ENCODE measurements at regions not wholly inside any gene's neighbourhood (a gene's known extent, or its start where the extent isn't known, plus 50 kb on each side); places are given as distances from the start of the nearest gene placed in this dataset.

DNA sequence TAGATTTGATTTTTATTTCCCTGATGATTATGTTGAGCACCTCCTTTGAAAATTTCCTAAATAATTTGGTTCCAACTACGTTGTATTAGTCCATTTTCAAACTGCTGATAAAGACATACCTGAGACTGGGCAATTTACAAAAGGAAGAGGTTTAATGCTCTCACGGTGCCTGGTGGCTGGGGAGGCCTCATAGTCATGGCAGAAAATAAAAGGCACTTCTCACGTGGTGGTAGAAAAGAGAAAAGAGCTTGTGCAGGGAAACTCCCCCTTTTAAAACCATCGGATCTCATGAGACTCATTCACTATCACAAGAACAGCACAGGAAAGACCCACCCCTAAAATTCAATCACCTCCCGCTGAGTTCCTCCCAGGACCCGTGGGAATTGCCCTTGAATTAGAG, 372.3 kb downstream of the RPL10L start:
- FAIRE-seq = no peak

DNA sequence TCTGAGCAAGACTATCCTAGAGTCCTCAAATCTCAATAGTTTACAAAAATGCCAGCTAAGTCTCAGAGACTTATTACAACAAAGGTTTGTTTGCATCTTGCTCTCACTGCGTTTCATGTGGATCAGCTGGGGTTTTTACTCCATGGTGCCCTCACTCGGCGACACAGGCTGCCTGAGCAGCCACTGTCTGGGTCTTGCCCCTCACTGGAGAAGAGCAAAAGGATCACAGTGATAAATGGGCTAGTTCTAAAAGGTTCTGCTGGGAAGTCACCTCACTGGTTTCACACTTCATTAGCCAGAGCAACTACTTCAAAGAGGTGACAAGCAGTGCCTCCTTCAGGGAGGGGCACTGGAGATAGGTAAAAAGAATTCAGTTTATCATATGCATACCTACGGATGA, 392.0 kb downstream of the RPL10L start:
- no peak for FAIRE-seq

DNA sequence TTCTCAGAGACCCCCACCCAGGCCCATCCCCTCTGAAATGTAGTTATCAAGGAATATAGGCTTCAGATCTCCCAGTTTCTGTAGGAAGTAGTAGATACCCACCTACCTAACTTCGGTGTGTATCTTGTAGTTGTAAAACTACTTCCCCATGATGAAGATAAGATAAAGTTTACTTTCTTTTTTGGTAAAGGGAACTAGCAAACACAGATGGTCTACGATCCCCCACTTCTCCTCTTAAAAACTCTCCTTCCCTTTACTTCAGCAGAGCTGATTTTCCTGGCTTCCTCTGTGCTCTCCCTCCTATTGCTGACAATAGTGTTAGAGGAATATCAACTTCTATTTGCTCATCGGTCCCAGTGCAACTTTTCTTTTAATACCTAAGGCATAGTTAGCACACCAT, 395.2 kb downstream of the RPL10L start:
- no peak for FAIRE-seq

DNA sequence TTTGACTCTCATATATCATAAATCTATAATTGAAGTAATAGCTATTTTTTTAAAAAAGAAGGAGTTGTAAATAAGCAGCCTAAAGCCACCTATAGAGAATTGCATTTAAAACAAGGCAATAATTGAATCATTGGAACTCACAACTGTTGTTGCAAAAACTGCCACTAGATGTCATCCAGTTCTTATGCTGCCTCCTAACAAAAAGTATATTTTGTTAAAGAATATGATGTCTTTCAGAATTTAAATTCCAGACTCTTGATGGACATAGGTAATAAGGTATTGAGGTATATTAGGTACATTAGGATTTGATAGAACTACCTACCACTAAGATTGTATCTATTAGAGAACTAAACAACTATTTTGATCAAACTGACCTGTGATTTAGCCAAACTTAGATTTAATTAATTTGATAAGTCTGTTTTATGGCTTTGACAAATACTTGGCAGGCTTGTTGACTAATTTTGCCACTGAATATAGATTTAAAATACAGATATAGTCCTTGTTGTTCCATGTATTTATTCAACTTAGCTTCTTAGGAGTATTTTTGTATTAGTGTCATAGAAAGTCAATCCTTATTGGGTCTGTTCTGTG, 401.4 kb downstream of the RPL10L start:
- FAIRE-seq = no peak

DNA sequence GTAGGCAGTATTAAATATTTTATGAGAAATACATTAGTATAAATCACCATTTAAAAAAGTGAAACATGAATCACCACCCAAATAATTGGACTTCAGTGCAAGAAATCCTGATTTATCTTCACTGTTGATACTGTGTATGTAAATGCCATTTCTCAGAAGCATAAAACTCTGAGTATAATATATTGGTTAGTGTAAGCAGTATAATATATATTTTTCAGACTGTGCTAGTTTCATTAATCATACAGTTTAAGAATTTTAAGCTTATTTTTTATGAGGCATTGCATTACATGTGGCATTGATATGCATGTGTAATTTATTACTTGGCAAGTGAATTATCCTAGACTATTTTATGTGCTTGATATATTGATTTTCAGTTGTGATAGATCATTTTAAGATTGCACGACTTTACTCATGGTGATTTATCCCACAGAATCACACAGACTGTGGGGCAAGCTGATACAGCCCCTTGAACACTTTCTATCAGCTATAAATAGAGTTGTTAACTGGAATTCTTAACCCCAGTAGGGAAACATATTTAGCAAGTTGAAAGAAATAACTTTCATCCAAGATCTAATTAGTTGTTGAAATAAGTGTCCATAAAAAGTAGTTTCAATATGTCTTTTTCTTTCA, 403.5 kb downstream of the RPL10L start:
- no peak for FAIRE-seq

DNA sequence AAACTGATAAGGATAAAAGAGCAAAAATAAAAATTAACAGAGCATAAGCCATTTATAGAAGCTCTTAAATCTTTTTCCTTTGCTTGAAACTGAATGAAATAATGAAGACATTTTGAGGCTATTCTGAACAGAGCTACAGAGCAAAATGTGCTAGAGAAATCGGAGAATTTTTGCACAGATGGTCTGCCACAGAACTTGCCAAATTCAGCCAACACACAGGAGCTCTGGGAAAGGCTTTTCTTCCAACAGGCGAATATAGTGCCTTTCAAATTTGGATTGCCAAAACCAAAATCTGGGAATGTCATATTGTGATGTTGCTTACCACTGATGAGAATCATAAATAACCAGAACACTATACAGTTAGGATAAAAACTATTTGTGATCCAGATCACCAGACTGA, 406.3 kb downstream of the RPL10L start:
- no peak for FAIRE-seq

DNA sequence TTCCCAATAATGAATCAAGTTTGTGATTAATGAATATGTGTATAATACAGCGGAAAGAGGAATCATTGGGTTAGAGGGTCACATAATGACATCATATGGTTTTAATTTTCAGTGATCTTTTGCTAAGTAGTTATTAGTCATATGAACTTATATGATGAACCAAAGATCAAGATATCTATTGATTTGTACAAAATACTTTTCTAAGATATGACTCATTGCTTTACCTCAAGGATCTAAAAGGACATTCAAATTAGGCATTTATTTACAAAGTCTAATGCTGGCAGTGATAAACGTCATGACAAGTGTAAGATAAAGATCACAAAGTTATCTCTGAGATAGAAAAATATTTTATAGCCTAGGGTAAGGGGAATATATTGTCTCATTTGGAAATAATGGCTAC, 417.8 kb downstream of the RPL10L start:
- no peak for FAIRE-seq

DNA sequence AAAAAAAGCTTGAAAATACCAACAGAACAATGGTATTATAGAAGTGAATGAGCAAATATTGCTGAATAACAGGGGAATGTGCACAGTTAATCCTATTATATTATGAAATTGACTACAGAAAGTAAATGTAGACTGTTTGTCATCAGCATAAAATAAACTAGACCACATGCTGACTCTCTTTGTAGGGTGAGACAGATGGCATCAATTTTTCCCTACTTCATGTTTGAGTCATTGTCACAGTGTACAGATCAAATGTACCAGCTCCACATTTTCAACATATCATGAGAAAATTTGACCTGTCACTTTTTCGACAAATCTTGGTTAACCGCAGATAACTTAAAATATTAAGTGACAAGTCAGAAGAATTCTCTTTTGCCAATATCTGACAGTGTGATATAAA, 421.0 kb downstream of the RPL10L start:
- no peak for FAIRE-seq

DNA sequence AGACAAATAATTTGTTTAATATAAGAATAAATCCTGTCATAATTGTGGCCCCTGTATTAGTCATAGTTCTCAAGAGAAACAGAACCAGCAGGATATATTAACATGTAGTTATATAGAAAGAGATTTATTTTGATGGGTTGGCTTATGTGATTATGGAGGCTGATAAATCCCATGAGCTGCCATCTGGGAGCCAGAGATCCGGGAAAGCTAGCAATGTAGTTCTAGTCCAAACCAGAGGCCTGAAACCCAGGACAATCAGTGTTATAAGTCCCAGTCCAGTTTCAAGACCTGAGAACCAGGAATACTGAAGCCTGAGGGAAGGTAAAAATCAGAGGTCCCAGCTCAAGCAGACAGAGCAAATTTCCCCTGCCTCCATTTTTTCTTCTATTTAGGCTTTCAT, 435.8 kb downstream of the RPL10L start:
- FAIRE-seq = no peak

DNA sequence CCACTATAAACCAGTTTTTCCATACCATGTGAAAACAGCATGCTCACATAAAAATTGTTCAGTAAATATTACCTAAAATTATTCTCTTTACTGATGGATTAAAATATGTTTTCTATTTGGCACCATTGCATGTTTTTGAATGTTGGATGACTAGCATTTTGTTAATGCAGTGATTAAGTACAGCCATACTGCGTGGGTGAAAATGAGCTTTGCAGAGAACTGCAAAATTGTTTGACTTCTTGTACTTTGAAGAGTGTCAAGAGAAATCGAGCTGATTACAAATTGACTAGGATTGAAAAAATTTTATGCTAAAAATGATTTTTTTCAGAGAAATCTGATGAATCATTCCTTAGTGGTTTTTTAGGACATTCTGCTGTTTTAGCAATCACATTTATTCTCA, 452.9 kb downstream of the RPL10L start:
- FAIRE-seq = no peak

DNA sequence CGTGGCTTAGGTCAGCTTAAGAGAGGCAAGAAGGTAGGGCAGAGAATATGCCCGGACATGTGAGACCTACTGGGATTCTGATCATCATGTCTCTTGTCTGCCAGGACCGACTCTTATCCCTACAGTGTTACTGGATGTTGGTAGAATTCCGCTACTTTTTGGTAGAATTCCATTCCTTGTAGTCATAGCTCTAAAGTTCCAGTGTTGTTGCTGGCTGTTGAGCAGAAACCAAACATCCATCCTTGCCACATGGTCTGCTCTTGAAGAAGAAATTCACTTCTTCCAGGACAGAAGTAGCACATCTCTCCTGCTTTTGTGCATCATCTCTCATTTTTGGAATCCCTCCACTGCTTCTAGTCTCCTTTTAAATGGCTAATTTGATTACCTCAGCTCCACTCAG, 453.7 kb downstream of the RPL10L start:
- FAIRE-seq = no peak

Measured in colon (tissue), 2 donors.